ENCODE measurements at regions not wholly inside any gene's neighbourhood (a gene's known extent, or its start where the extent isn't known, plus 50 kb on each side); places are given as distances from the start of the nearest gene placed in this dataset.

- H3K27ac ChIP-seq (ENCODE audit: low read depth, low read length): no peak overlapping the region
- H3K4me1 ChIP-seq (ENCODE audit: control insufficient read depth, insufficient read depth, low read length): no peaks in the 10 kb centered on the region
- no peaks in the 10 kb centered on the region for H3K36me3 ChIP-seq (ENCODE audit: control insufficient read depth, insufficient read depth, low read length)
- H3K27me3 ChIP-seq (ENCODE audit: control insufficient read depth, insufficient read depth, low read length): no peaks in the 10 kb centered on the region
- H3K9ac ChIP-seq (ENCODE audit: low read depth, low read length): no peak overlapping the region
- no peaks in the 10 kb centered on the region for H3K9me3 ChIP-seq (ENCODE audit: control insufficient read depth, insufficient read depth, low read length)
- no peak overlapping the region for H3K4me3 ChIP-seq (ENCODE audit: low read depth, low read length)
Measured at GRCh38 chr9:78756813-78757510, 460.0 kb downstream of the PSAT1 start.

- no peak overlapping the region for H3K9ac ChIP-seq (ENCODE audit: low read depth, low read length)
- H3K27me3 ChIP-seq (ENCODE audit: control insufficient read depth, insufficient read depth, low read length): no peaks in the 10 kb centered on the region
- H3K36me3 ChIP-seq (ENCODE audit: control insufficient read depth, insufficient read depth, low read length): no peaks in the 10 kb centered on the region
- H3K4me1 ChIP-seq (ENCODE audit: control insufficient read depth, insufficient read depth, low read length): no peaks in the 10 kb centered on the region; the same call in 1 of the 2 replicates
- no peak overlapping the region for H3K4me3 ChIP-seq (ENCODE audit: low read depth, low read length)
- no peaks in the 10 kb centered on the region for H3K9me3 ChIP-seq (ENCODE audit: control insufficient read depth, insufficient read depth, low read length)
- no peak overlapping the region for H3K27ac ChIP-seq (ENCODE audit: low read depth, low read length)
Measured at GRCh38 chr9:78763424-78763823, 466.5 kb downstream of the PSAT1 start.

- Histone ChIP-seq H3K4me3 (ENCODE audit: low read depth, low read length) (no peak overlapping the region), H3K9me3 (ENCODE audit: control insufficient read depth, insufficient read depth, low read length) (no peaks in the 10 kb centered on the region), H3K9ac (ENCODE audit: low read depth, low read length) (no peak overlapping the region), H3K27me3 (ENCODE audit: control insufficient read depth, insufficient read depth, low read length) (no peaks in the 10 kb centered on the region), H3K36me3 (ENCODE audit: control insufficient read depth, insufficient read depth, low read length) (no peaks in the 10 kb centered on the region), H3K4me1 (ENCODE audit: control insufficient read depth, insufficient read depth, low read length) (no peaks in the 10 kb centered on the region; the same call in 1 of the 2 replicates), H3K27ac (ENCODE audit: low read depth, low read length) (no peak overlapping the region)
Measured at GRCh38 chr9:78765861-78766260, 468.9 kb downstream of the PSAT1 start.

- H3K9me3 ChIP-seq (ENCODE audit: control insufficient read depth, insufficient read depth, low read length): no peaks in the 10 kb centered on the region
- H3K36me3 ChIP-seq (ENCODE audit: control insufficient read depth, insufficient read depth, low read length): no peaks in the 10 kb centered on the region
- no peak overlapping the region for H3K9ac ChIP-seq (ENCODE audit: low read depth, low read length)
- H3K4me1 ChIP-seq (ENCODE audit: control insufficient read depth, insufficient read depth, low read length): no peaks in the 10 kb centered on the region; the same call in 1 of the 2 replicates
- no peaks in the 10 kb centered on the region for H3K27me3 ChIP-seq (ENCODE audit: control insufficient read depth, insufficient read depth, low read length)
- no peak overlapping the region for H3K27ac ChIP-seq (ENCODE audit: low read depth, low read length)
- H3K4me3 ChIP-seq (ENCODE audit: low read depth, low read length): no peak overlapping the region
Measured at GRCh38 chr9:78767490-78767889, 470.6 kb downstream of the PSAT1 start.

- no peaks in the 10 kb centered on the region for H3K36me3 ChIP-seq (ENCODE audit: control insufficient read depth, insufficient read depth, low read length)
Measured at GRCh38 chr9:78769690-78770089, 472.8 kb downstream of the PSAT1 start.

DNA sequence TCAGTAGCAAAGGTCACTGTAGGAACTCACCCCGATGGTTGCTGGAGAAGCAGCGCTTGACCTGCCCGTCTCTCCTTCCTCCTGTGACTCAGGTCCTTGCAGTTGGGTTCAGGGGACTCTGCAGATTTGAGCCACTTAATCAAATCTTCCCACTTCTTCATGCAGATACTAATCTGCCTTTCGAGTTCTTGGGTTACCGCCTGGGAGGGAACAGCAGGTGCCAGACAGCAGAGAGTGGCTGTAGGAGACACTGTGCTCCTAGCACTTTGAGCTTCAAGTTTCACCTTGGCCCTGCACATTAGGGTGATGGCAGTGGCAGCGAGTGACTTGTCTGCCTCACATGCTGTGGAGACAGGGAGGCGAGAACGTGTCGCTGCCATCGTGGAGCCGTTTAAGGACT is 478.3 kb downstream of the PSAT1 start:
- Histone ChIP-seq H3K27me3 (ENCODE audit: control insufficient read depth, insufficient read depth, low read length) (no peaks in the 10 kb centered on the region), H3K4me1 (ENCODE audit: control insufficient read depth, insufficient read depth, low read length) (peaks cover 6% of the 10 kb centered on the region; the same call in 1 of the 2 replicates), H3K27ac (ENCODE audit: low read depth, low read length) (no peak overlapping the region), H3K9me3 (ENCODE audit: control insufficient read depth, insufficient read depth, low read length) (no peaks in the 10 kb centered on the region), H3K9ac (ENCODE audit: low read depth, low read length) (no peak overlapping the region), H3K4me3 (ENCODE audit: low read depth, low read length) (no peak overlapping the region), H3K36me3 (ENCODE audit: control insufficient read depth, insufficient read depth, low read length) (no peaks in the 10 kb centered on the region)

More at GRCh38 chr9:78769690-78770089, 472.8 kb downstream of the PSAT1 start:
- H3K27me3 ChIP-seq (ENCODE audit: control insufficient read depth, insufficient read depth, low read length): no peaks in the 10 kb centered on the region
- no peaks in the 10 kb centered on the region for H3K4me1 ChIP-seq (ENCODE audit: control insufficient read depth, insufficient read depth, low read length)
- no peak overlapping the region for H3K9ac ChIP-seq (ENCODE audit: low read depth, low read length)
- no peak overlapping the region for H3K4me3 ChIP-seq (ENCODE audit: low read depth, low read length)
- H3K9me3 ChIP-seq (ENCODE audit: control insufficient read depth, insufficient read depth, low read length): no peaks in the 10 kb centered on the region
- H3K27ac ChIP-seq (ENCODE audit: low read depth, low read length): no peak overlapping the region

- H3K27ac ChIP-seq (ENCODE audit: low read depth, low read length): no peak overlapping the region
- no peaks in the 10 kb centered on the region for H3K27me3 ChIP-seq (ENCODE audit: control insufficient read depth, insufficient read depth, low read length)
- no peaks in the 10 kb centered on the region for H3K36me3 ChIP-seq (ENCODE audit: control insufficient read depth, insufficient read depth, low read length)
- H3K4me3 ChIP-seq (ENCODE audit: low read depth, low read length): no peak overlapping the region
- H3K4me1 ChIP-seq (ENCODE audit: control insufficient read depth, insufficient read depth, low read length): peaks cover 6% of the 10 kb centered on the region; the same call in 1 of the 2 replicates
- no peak overlapping the region for H3K9ac ChIP-seq (ENCODE audit: low read depth, low read length)
- H3K9me3 ChIP-seq (ENCODE audit: control insufficient read depth, insufficient read depth, low read length): no peaks in the 10 kb centered on the region
Measured at GRCh38 chr9:78775696-78776295, 478.9 kb downstream of the PSAT1 start.

- Histone ChIP-seq H3K36me3 (ENCODE audit: control insufficient read depth, insufficient read depth, low read length) (no peaks in the 10 kb centered on the region), H3K4me1 (ENCODE audit: control insufficient read depth, insufficient read depth, low read length) (peaks cover 6% of the 10 kb centered on the region; the same call in 1 of the 2 replicates), H3K27ac (ENCODE audit: low read depth, low read length) (no peak overlapping the region), H3K27me3 (ENCODE audit: control insufficient read depth, insufficient read depth, low read length) (no peaks in the 10 kb centered on the region), H3K9ac (ENCODE audit: low read depth, low read length) (no peak overlapping the region), H3K9me3 (ENCODE audit: control insufficient read depth, insufficient read depth, low read length) (no peaks in the 10 kb centered on the region), H3K4me3 (ENCODE audit: low read depth, low read length) (no peak overlapping the region)
Measured at GRCh38 chr9:78777747-78778146, 480.8 kb downstream of the PSAT1 start.

- Histone ChIP-seq H3K4me1 (ENCODE audit: control insufficient read depth, insufficient read depth, low read length) (peaks cover 6% of the 10 kb centered on the region; the same call in 1 of the 2 replicates), H3K36me3 (ENCODE audit: control insufficient read depth, insufficient read depth, low read length) (no peaks in the 10 kb centered on the region), H3K27ac (ENCODE audit: low read depth, low read length) (no peak overlapping the region), H3K9me3 (ENCODE audit: control insufficient read depth, insufficient read depth, low read length) (no peaks in the 10 kb centered on the region), H3K27me3 (ENCODE audit: control insufficient read depth, insufficient read depth, low read length) (no peaks in the 10 kb centered on the region), H3K9ac (ENCODE audit: low read depth, low read length) (no peak overlapping the region), H3K4me3 (ENCODE audit: low read depth, low read length) (no peak overlapping the region)
Measured at GRCh38 chr9:78778318-78778717, 481.4 kb downstream of the PSAT1 start.

GRCh38 chr9:78778861-78779374 is 482.0 kb downstream of the PSAT1 start:
- Histone ChIP-seq H3K9ac (ENCODE audit: low read depth, low read length) (no peak overlapping the region), H3K9me3 (ENCODE audit: control insufficient read depth, insufficient read depth, low read length) (no peaks in the 10 kb centered on the region), H3K4me1 (ENCODE audit: control insufficient read depth, insufficient read depth, low read length) (peaks cover 6% of the 10 kb centered on the region; the same call in 1 of the 2 replicates), H3K27me3 (ENCODE audit: control insufficient read depth, insufficient read depth, low read length) (no peaks in the 10 kb centered on the region), H3K27ac (ENCODE audit: low read depth, low read length) (no peak overlapping the region), H3K36me3 (ENCODE audit: control insufficient read depth, insufficient read depth, low read length) (no peaks in the 10 kb centered on the region), H3K4me3 (ENCODE audit: low read depth, low read length) (no peak overlapping the region)

GRCh38 chr9:78781681-78782080 is 484.8 kb downstream of the PSAT1 start:
- Histone ChIP-seq H3K27ac (ENCODE audit: low read depth, low read length) (no peak overlapping the region), H3K4me1 (ENCODE audit: control insufficient read depth, insufficient read depth, low read length) (peaks cover 6% of the 10 kb centered on the region; the same call in 1 of the 2 replicates), H3K9me3 (ENCODE audit: control insufficient read depth, insufficient read depth, low read length) (no peaks in the 10 kb centered on the region), H3K9ac (ENCODE audit: low read depth, low read length) (no peak overlapping the region), H3K27me3 (ENCODE audit: control insufficient read depth, insufficient read depth, low read length) (no peaks in the 10 kb centered on the region), H3K36me3 (ENCODE audit: control insufficient read depth, insufficient read depth, low read length) (no peaks in the 10 kb centered on the region), H3K4me3 (ENCODE audit: low read depth, low read length) (no peak overlapping the region)

Measured in HUES48 (cell line).